Panc1 (cell line): ENCODE measurements at regions not wholly inside any gene's neighbourhood (a gene's known extent, or its start where the extent isn't known, plus 50 kb on each side); places are given as distances from the start of the nearest gene placed in this dataset.

Experiments
- ATAC-seq: fragments of 200-7000 bp; cut with Tn5 transposase; 2 replicates; pipeline ENCODE4 v1.9.1; 2020; ENCODE audit warnings: mild to moderate bottlenecking, moderate library complexity
- BruUV-seq: library from RNA; stranded (reverse); fragments of 400-500 nt; replicated peaks from 2 replicates; lab custom pipeline; 2021; lab: Mats Ljungman, UMichigan
- CTCF ChIA-PET: fragments of 300-600 bp; sonication (Branson Sonifier 250); formaldehyde crosslinking; loops from one replicate; lab custom pipeline; 2022; ENCODE audit warnings: antibody characterized with exemption; lab: Charles Lee
- POLR2A ChIA-PET: fragments of 300-600 bp; sonication (Branson Sonifier 250); formaldehyde crosslinking; loops from one replicate; lab custom pipeline; 2022; ENCODE audit warnings: antibody characterized with exemption; lab: Charles Lee
- DNase-seq: peaks from one replicate; pipeline ENCODE4 v3.0.0-alpha.2; 2010; ENCODE audit warnings: low read depth, low spot score
- H3K27ac ChIP-seq: 2 replicates; pipeline ENCODE4 v1.5.1; 2011; ENCODE audit warnings: mild to moderate bottlenecking, low read length, inconsistent platforms
- H3K27me3 ChIP-seq: fragments of 200-500 bp; sonication (Bioruptor generic); 2 replicates; pipeline ENCODE4 v1.6.0; 2014; ENCODE audit warnings: low read length, inconsistent platforms; ENCODE audit not compliant: control insufficient read depth, insufficient read depth
- H3K36me3 ChIP-seq: fragments of 200-500 bp; sonication (Bioruptor generic); 2 replicates; pipeline ENCODE4 v1.5.1; 2014; ENCODE audit warnings: inconsistent platforms, mild to moderate bottlenecking, low read length, moderate library complexity; ENCODE audit not compliant: control insufficient read depth, insufficient read depth
- H3K4me1 ChIP-seq: 2 replicates; pipeline ENCODE4 v1.5.1; 2011; ENCODE audit warnings: inconsistent platforms, mild to moderate bottlenecking, low read length, moderate library complexity; ENCODE audit not compliant: control insufficient read depth, insufficient read depth
- H3K4me3 ChIP-seq, 2 experiments: 2 replicates each; pipeline ENCODE4 v1.5.1; 2011 to 2012; ENCODE audit warnings: low read depth in 2 of 2, low read length in 2 of 2, mild to moderate bottlenecking in 2 of 2, inconsistent platforms in 1 of 2, moderate library complexity in 1 of 2
- H3K9me3 ChIP-seq: fragments of 200-500 bp; sonication (Bioruptor generic); 2 replicates; pipeline ENCODE4 v1.5.1; 2014; ENCODE audit warnings: low read depth, mild to moderate bottlenecking, inconsistent platforms, low read length, moderate library complexity; ENCODE audit not compliant: control insufficient read depth, insufficient read depth
- CTCF ChIP-seq: fragments of 450-650 bp; IDR thresholded peaks from 2 replicates; pipeline ENCODE4 v1.5.1; 2017; ENCODE audit warnings: mild to moderate bottlenecking
- POLR2AphosphoS5 ChIP-seq: IDR thresholded peaks from 2 replicates; pipeline ENCODE4 v1.6.1; 2012; ENCODE audit warnings: mild to moderate bottlenecking, low read depth, low read length, moderate library complexity
- REST ChIP-seq, 2 experiments: IDR thresholded peaks; 2 replicates each; pipeline ENCODE4 v1.6.1; 2011 to 2012; ENCODE audit warnings: low read depth in 2 of 2, control low read depth in 1 of 2, low read length in 1 of 2, mild to moderate bottlenecking in 1 of 2, moderate library complexity in 1 of 2; ENCODE audit not compliant: insufficient read depth in 1 of 2
- SIN3A ChIP-seq: IDR thresholded peaks from 2 replicates; pipeline ENCODE4 v1.6.1; 2012; ENCODE audit warnings: low read depth, mild to moderate bottlenecking, low read length, moderate library complexity, borderline replicate concordance; ENCODE audit not compliant: insufficient read depth
- TCF7L2 ChIP-seq: IDR thresholded peaks from 2 replicates; pipeline ENCODE4 v1.6.1; 2011; ENCODE audit warnings: mild to moderate bottlenecking, low read depth, low read length, inconsistent platforms
- in situ Hi-C: cut with HindIII; loops from 2 replicates; pipeline ENCODE4 v1.10.0; 2016; ENCODE audit warnings: low sequenced_read_pairs, low pct_unique_long_range_greater_than_20kb
- intact Hi-C: fragments of 100-400 bp; cut with micrococcal nuclease; formaldehyde crosslinking; loops from one replicate; pipeline ENCODE4 v1.10.0; 2022; ENCODE audit not compliant: unreplicated experiment

- in situ Hi-C loops, result no loop called here
- DNase-seq, result peak; percentile 56
- TF ChIP-seq SIN3A (no peak), CTCF (peak; percentile 89), POLR2AphosphoS5 (no peak), REST (IDR thresholded peaks at IDR 0.05; ENCODE audit: insufficient read depth in 1 of 2, low read depth in 2 of 2, low read length in 1 of 2) (no peak), TCF7L2 (no peak)
- Histone ChIP-seq H3K4me3 (no peak overlapping the region), H3K27ac (no peak overlapping the region), H3K4me1 (peaks cover 4% of the 10 kb centered on the region), H3K9me3 (no peaks in the 10 kb centered on the region), H3K27me3 (no peaks in the 10 kb centered on the region), H3K36me3 (no peaks in the 10 kb centered on the region)
- no TSS peak for BruUV-seq
- ChIA-PET CTCF (interaction anchor here (0.7 to 1.2 kb wide), 4 partner anchors 345 to 350 kb away, joined by 3 to 10 read pairs (median 6); no protein-coding TSS in a partner anchor), POLR2A (no interaction called here)
- peak; percentile 94 for ATAC-seq
- intact Hi-C loops, result loop anchor here (1.0 to 10.0 kb wide), 5 partner anchors 97 to 350 kb away; no protein-coding TSS in a partner anchor
Observed at GRCh38 chr20:22684072-22684762, 99.8 kb upstream of the FOXA2 start.

- no peaks in the 10 kb centered on the region for H3K36me3 ChIP-seq
- no peak overlapping the region for H3K27ac ChIP-seq
- peaks cover 4% of the 10 kb centered on the region for H3K4me1 ChIP-seq
- H3K9me3 ChIP-seq, result no peaks in the 10 kb centered on the region
- no peak for DNase-seq
- no TSS peak for BruUV-seq
- POLR2A ChIA-PET, result no interaction called here
- intact Hi-C loops, result loop anchor here (1.0 to 10.0 kb wide), 5 partner anchors 98 to 351 kb away; no protein-coding TSS in a partner anchor
- H3K27me3 ChIP-seq, result no peaks in the 10 kb centered on the region
- TF ChIP-seq CTCF, result peak; percentile 56
- no peak for TF ChIP-seq SIN3A
- in situ Hi-C loops, result no loop called here
- no peak overlapping the region for H3K4me3 ChIP-seq
- ATAC-seq, result no peak; the same call in 1 of the 2 replicates
- CTCF ChIA-PET, result interaction anchor here (0.5 to 1.2 kb wide), 5 partner anchors 61 to 351 kb away, joined by 3 to 6 read pairs (median 4); no protein-coding TSS in a partner anchor
Observed at GRCh38 chr20:22684763-22685443, 100.5 kb upstream of the FOXA2 start.
